Astrocyte (in vitro differentiated cells and primary cell): ENCODE measurements at regions not wholly inside any gene's neighbourhood (a gene's known extent, or its start where the extent isn't known, plus 50 kb on each side); places are given as distances from the start of the nearest gene placed in this dataset.

Experiments
- DNase-seq: peaks from one replicate; pipeline ENCODE4 v3.0.0-alpha.2; 2010; ENCODE audit warnings: low read depth
- FAIRE-seq: peaks from 2 replicates; lab custom pipeline; 2011; peaks lifted over from hg19 to GRCh38; lab: Jason Lieb, UNC
- H2AFZ ChIP-seq: 2 replicates; pipeline ENCODE4 v1.6.0; 2012; ENCODE audit warnings: low read depth, low read length, inconsistent platforms
- H3K27ac ChIP-seq: 2 replicates; pipeline ENCODE4 v1.5.1; 2011; ENCODE audit warnings: low read depth, low read length, inconsistent platforms
- H3K27me3 ChIP-seq: 2 replicates; pipeline ENCODE4 v1.6.0; 2011; ENCODE audit warnings: low read length, inconsistent platforms; ENCODE audit not compliant: insufficient read depth
- H3K36me3 ChIP-seq: 2 replicates; pipeline ENCODE4 v1.5.1; 2011; ENCODE audit warnings: low read length, inconsistent platforms; ENCODE audit not compliant: insufficient read depth
- H3K4me1 ChIP-seq: 2 replicates; pipeline ENCODE4 v1.5.1; 2011; ENCODE audit warnings: low read length, inconsistent platforms; ENCODE audit not compliant: insufficient read depth
- H3K4me2 ChIP-seq: 2 replicates; pipeline ENCODE4 v1.6.0; 2012; ENCODE audit warnings: low read length, inconsistent platforms
- H3K4me3 ChIP-seq: 2 replicates; pipeline ENCODE4 v1.5.1; 2011; ENCODE audit warnings: low read depth, mild to moderate bottlenecking, low read length, inconsistent platforms; ENCODE audit not compliant: insufficient read depth
- H3K79me2 ChIP-seq: 2 replicates; pipeline ENCODE4 v1.6.0; 2012; ENCODE audit warnings: mild to moderate bottlenecking, low read length, inconsistent platforms; ENCODE audit not compliant: insufficient read depth
- H3K9ac ChIP-seq: 2 replicates; pipeline ENCODE4 v1.6.0; 2012; ENCODE audit warnings: mild to moderate bottlenecking, low read length, inconsistent platforms
- H3K9me3 ChIP-seq: 2 replicates; pipeline ENCODE4 v1.5.1; 2012; ENCODE audit warnings: low read depth, mild to moderate bottlenecking, low read length, inconsistent platforms; ENCODE audit not compliant: insufficient read depth
- H4K20me1 ChIP-seq: 2 replicates; pipeline ENCODE4 v1.6.0; 2012; ENCODE audit warnings: low read length, inconsistent platforms; ENCODE audit not compliant: insufficient read depth
- H3K27ac Mint-ChIP-seq: one replicate; pipeline ENCODE4 v1.8.0; 2021; ENCODE audit warnings: mild to moderate bottlenecking, mixed read lengths; ENCODE audit not compliant: unreplicated experiment
- H3K27me3 Mint-ChIP-seq: one replicate; pipeline ENCODE4 v1.8.0; 2021; ENCODE audit warnings: low read depth, mixed read lengths; ENCODE audit not compliant: unreplicated experiment
- H3K36me3 Mint-ChIP-seq: one replicate; pipeline ENCODE4 v1.8.0; 2021; ENCODE audit warnings: low read depth, mixed read lengths; ENCODE audit not compliant: unreplicated experiment
- H3K4me1 Mint-ChIP-seq: one replicate; pipeline ENCODE4 v1.8.0; 2021; ENCODE audit warnings: low read depth, mixed read lengths; ENCODE audit not compliant: unreplicated experiment
- H3K4me3 Mint-ChIP-seq: one replicate; pipeline ENCODE4 v1.8.0; 2021; ENCODE audit warnings: mild to moderate bottlenecking, moderate library complexity, mixed read lengths; ENCODE audit not compliant: unreplicated experiment
- H3K9me3 Mint-ChIP-seq: one replicate; pipeline ENCODE4 v1.8.0; 2021; ENCODE audit warnings: mild to moderate bottlenecking, mixed read lengths; ENCODE audit not compliant: unreplicated experiment
- CTCF ChIP-seq: IDR thresholded peaks from 2 replicates; pipeline ENCODE4 v1.5.1; 2011; ENCODE audit warnings: low read depth, mild to moderate bottlenecking, inconsistent platforms, low read length, moderate library complexity; ENCODE audit not compliant: insufficient read depth
- EZH2 ChIP-seq: IDR thresholded peaks from 2 replicates; pipeline ENCODE4 v1.6.1; 2012; ENCODE audit warnings: mild to moderate bottlenecking, low read length, inconsistent platforms; ENCODE audit not compliant: insufficient read depth

GRCh38 chr17:64773386-64773835 lies 111.3 kb upstream of the SMURF2 start:
- H3K9ac ChIP-seq = no peak overlapping the region
- H3K27me3 Mint-ChIP-seq = peaks cover 3% of the 10 kb centered on the region
- FAIRE-seq = no peak
- no peaks in the 10 kb centered on the region for H3K36me3 ChIP-seq
- no peak overlapping the region for H3K27ac Mint-ChIP-seq
- no peak overlapping the region for H3K4me2 ChIP-seq
- H3K4me1 Mint-ChIP-seq = peaks cover 10% of the 10 kb centered on the region
- H3K27me3 ChIP-seq = peaks cover 9% of the 10 kb centered on the region
- peaks cover 2% of the 10 kb centered on the region for H3K36me3 Mint-ChIP-seq
- TF ChIP-seq EZH2 (no peak), CTCF (no peak)
- H3K79me2 ChIP-seq = no peaks in the 10 kb centered on the region
- H3K9me3 Mint-ChIP-seq = no peaks in the 10 kb centered on the region
- H3K27ac ChIP-seq = no peak overlapping the region
- peaks cover 14% of the 10 kb centered on the region for H4K20me1 ChIP-seq
- peak overlapping the region; percentile 45 for H3K4me3 Mint-ChIP-seq
- no peak for DNase-seq
- H3K4me1 ChIP-seq = peaks cover 18% of the 10 kb centered on the region
- H3K4me3 ChIP-seq = no peak overlapping the region
- no peaks in the 10 kb centered on the region for H3K9me3 ChIP-seq
- no peak overlapping the region for H2AFZ ChIP-seq

- Histone ChIP-seq H4K20me1 (peaks cover 10% of the 10 kb centered on the region), H3K36me3 (no peaks in the 10 kb centered on the region), H3K4me1 (peaks cover 13% of the 10 kb centered on the region), H3K4me3 (no peak overlapping the region), H3K27me3 (peaks cover 4% of the 10 kb centered on the region), H3K27ac (no peak overlapping the region), H3K9ac (no peak overlapping the region), H2AFZ (no peak overlapping the region), H3K79me2 (no peaks in the 10 kb centered on the region), H3K9me3 (no peaks in the 10 kb centered on the region), H3K4me2 (no peak overlapping the region)
- H3K27me3 Mint-ChIP-seq = peaks cover 3% of the 10 kb centered on the region
- peaks cover 9% of the 10 kb centered on the region for H3K4me1 Mint-ChIP-seq
- DNase-seq = no peak
- peaks cover 2% of the 10 kb centered on the region for H3K36me3 Mint-ChIP-seq
- H3K4me3 Mint-ChIP-seq = peak overlapping the region; percentile 54
- peak overlapping the region; percentile 12 for H3K27ac Mint-ChIP-seq
- no peaks in the 10 kb centered on the region for H3K9me3 Mint-ChIP-seq
- no peak for FAIRE-seq
- TF ChIP-seq CTCF (no peak), EZH2 (no peak)
These were observed 110.8 kb upstream of the SMURF2 start for GRCh38 chr17:64772845-64773299.

GRCh38 chr17:64771980-64772844 lies 110.1 kb upstream of the SMURF2 start:
- Histone ChIP-seq H4K20me1 (peaks cover 4% of the 10 kb centered on the region), H3K4me2 (no peak overlapping the region), H3K27ac (no peak overlapping the region), H2AFZ (no peak overlapping the region), H3K27me3 (no peaks in the 10 kb centered on the region), H3K36me3 (no peaks in the 10 kb centered on the region), H3K4me3 (no peak overlapping the region), H3K79me2 (no peaks in the 10 kb centered on the region), H3K4me1 (peaks cover 7% of the 10 kb centered on the region), H3K9me3 (no peaks in the 10 kb centered on the region), H3K9ac (no peak overlapping the region)
- no peak for TF ChIP-seq EZH2
- no peak for TF ChIP-seq CTCF
- H3K4me3 Mint-ChIP-seq = no peak overlapping the region
- H3K27ac Mint-ChIP-seq = no peak overlapping the region
- H3K27me3 Mint-ChIP-seq = peaks cover 1% of the 10 kb centered on the region
- peaks cover 3% of the 10 kb centered on the region for H3K4me1 Mint-ChIP-seq
- FAIRE-seq = no peak
- DNase-seq = no peak
- H3K36me3 Mint-ChIP-seq = peaks cover 3% of the 10 kb centered on the region
- H3K9me3 Mint-ChIP-seq = no peaks in the 10 kb centered on the region
